Muscle layer of colon (tissue), 2 donors: ENCODE measurements at regions not wholly inside any gene's neighbourhood (a gene's known extent, or its start where the extent isn't known, plus 50 kb on each side); places are given as distances from the start of the nearest gene placed in this dataset.

Source experiments
- H3K27ac ChIP-seq: one replicate; pipeline ENCODE4 v1.7.0; 2013; ENCODE audit warnings: low read depth, mild to moderate bottlenecking, low read length, moderate library complexity
- H3K27me3 ChIP-seq, 2 donors: one replicate each; pipeline ENCODE4 v1.7.0; 2013; ENCODE audit warnings: low read length in 2 of 2, mild to moderate bottlenecking in 2 of 2; ENCODE audit not compliant: insufficient read depth in 2 of 2, control insufficient read depth in 1 of 2
- H3K36me3 ChIP-seq: one replicate; pipeline ENCODE4 v1.7.0; 2013; ENCODE audit warnings: mild to moderate bottlenecking, low read length; ENCODE audit not compliant: insufficient read depth
- H3K4me1 ChIP-seq: one replicate; pipeline ENCODE4 v1.7.0; 2013; ENCODE audit warnings: mild to moderate bottlenecking, low read length; ENCODE audit not compliant: insufficient read depth
- H3K4me3 ChIP-seq, 2 donors: one replicate each; pipeline ENCODE4 v1.7.0; 2013; ENCODE audit warnings: low read length in 2 of 2, low read depth in 1 of 2, mild to moderate bottlenecking in 1 of 2, moderate library complexity in 1 of 2
- H3K9ac ChIP-seq: one replicate; pipeline ENCODE4 v1.7.0; 2013; ENCODE audit warnings: low read length
- H3K9me3 ChIP-seq: one replicate; pipeline ENCODE4 v1.7.0; 2013; ENCODE audit warnings: mild to moderate bottlenecking, low read length
- donor health status: abdominal sarcoma.
- donor health status: Adenocarcinoma of cecum.

GRCh38 chr6:149265945-149266344 is 51.6 kb upstream of the TAB2 start:
- H3K36me3 ChIP-seq: no peaks in the 10 kb centered on the region
- no peaks in the 10 kb centered on the region for H3K27me3 ChIP-seq
- H3K9me3 ChIP-seq: no peaks in the 10 kb centered on the region
- no peak overlapping the region for H3K4me3 ChIP-seq
- no peak overlapping the region for H3K9ac ChIP-seq
- no peak overlapping the region for H3K27ac ChIP-seq
- H3K4me1 ChIP-seq: no peaks in the 10 kb centered on the region

GRCh38 chr6:149266659-149267058 is 50.9 kb upstream of the TAB2 start:
- no peak overlapping the region for H3K9ac ChIP-seq
- no peak overlapping the region for H3K4me3 ChIP-seq
- H3K27ac ChIP-seq: no peak overlapping the region

GRCh38 chr6:149267072-149267471 is 50.4 kb upstream of the TAB2 start:
- Histone ChIP-seq H3K27ac (no peak overlapping the region), H3K36me3 (no peaks in the 10 kb centered on the region), H3K27me3 (no peaks in the 10 kb centered on the region), H3K4me1 (no peaks in the 10 kb centered on the region), H3K9me3 (no peaks in the 10 kb centered on the region), H3K9ac (no peak overlapping the region), H3K4me3 (no peak overlapping the region)

More at GRCh38 chr6:149266659-149267058, 50.9 kb upstream of the TAB2 start:
- Histone ChIP-seq H3K9me3 (no peaks in the 10 kb centered on the region), H3K36me3 (no peaks in the 10 kb centered on the region), H3K4me1 (no peaks in the 10 kb centered on the region), H3K27me3 (no peaks in the 10 kb centered on the region)

GRCh38 chr6:149267513-149268043 is 49.9 kb upstream of the TAB2 start:
- Histone ChIP-seq H3K9ac (no peak overlapping the region), H3K9me3 (no peaks in the 10 kb centered on the region), H3K4me1 (no peaks in the 10 kb centered on the region), H3K27me3 (no peaks in the 10 kb centered on the region), H3K4me3 (no peak overlapping the region), H3K36me3 (no peaks in the 10 kb centered on the region), H3K27ac (no peak overlapping the region)
